Kidney epithelial cell (primary cell): ENCODE measurements at regions not wholly inside any gene's neighbourhood (a gene's known extent, or its start where the extent isn't known, plus 50 kb on each side); places are given as distances from the start of the nearest gene placed in this dataset.
A peak's percentile ranks its signal among the peaks of the same experiment; 100 is the strongest.

Experiments
- DNase-seq: peaks from one replicate; pipeline ENCODE4 v3.0.0-alpha.2; 2010; ENCODE audit warnings: low read depth
- H3K27me3 ChIP-seq: 2 replicates; pipeline ENCODE4 v1.6.0; 2011; ENCODE audit warnings: low read length; ENCODE audit not compliant: control insufficient read depth, insufficient read depth
- H3K36me3 ChIP-seq: 2 replicates; pipeline ENCODE4 v1.5.1; 2011; ENCODE audit warnings: low read length; ENCODE audit not compliant: control insufficient read depth, insufficient read depth
- H3K4me3 ChIP-seq: 2 replicates; pipeline ENCODE4 v1.5.1; 2011; ENCODE audit warnings: low read depth, mild to moderate bottlenecking, control low read depth, low read length
- CTCF ChIP-seq: IDR thresholded peaks from 2 replicates; pipeline ENCODE4 v1.5.1; 2011; ENCODE audit warnings: mild to moderate bottlenecking, moderate library complexity, low read length, control low read depth, inconsistent platforms; ENCODE audit not compliant: insufficient read depth, poor library complexity, severe bottlenecking

- DNase-seq: peak; percentile 57
- Histone ChIP-seq H3K4me3 (no peak overlapping the region), H3K36me3 (peaks cover 1% of the 10 kb centered on the region), H3K27me3 (no peaks in the 10 kb centered on the region)
- TF ChIP-seq CTCF: peak; percentile 36
These were observed 128.7 kb upstream of the ZFHX3 start for GRCh38 chr16:73176577-73177013.

- DNase-seq: no peak
- no peak for TF ChIP-seq CTCF
- no peak overlapping the region for H3K4me3 ChIP-seq
- no peaks in the 10 kb centered on the region for H3K27me3 ChIP-seq
- H3K36me3 ChIP-seq: peaks cover 1% of the 10 kb centered on the region
These were observed 125.2 kb upstream of the ZFHX3 start for GRCh38 chr16:73172973-73173709.

- Histone ChIP-seq H3K27me3 (no peaks in the 10 kb centered on the region), H3K36me3 (peaks cover 1% of the 10 kb centered on the region), H3K4me3 (no peak overlapping the region)
- peak; percentile 40 for TF ChIP-seq CTCF
- no peak for DNase-seq
These were observed 124.5 kb upstream of the ZFHX3 start for GRCh38 chr16:73172241-73172972.

- H3K36me3 ChIP-seq: peaks cover 1% of the 10 kb centered on the region
- TF ChIP-seq CTCF: no peak
These were observed 123.9 kb upstream of the ZFHX3 start for GRCh38 chr16:73171901-73172240.

GRCh38 chr16:73171380-73171779, 123.5 kb upstream of the ZFHX3 start:
- DNase-seq: no peak
- no peak overlapping the region for H3K4me3 ChIP-seq
- no peaks in the 10 kb centered on the region for H3K36me3 ChIP-seq
- no peak for TF ChIP-seq CTCF
- no peaks in the 10 kb centered on the region for H3K27me3 ChIP-seq

More at GRCh38 chr16:73171901-73172240, 123.9 kb upstream of the ZFHX3 start:
- Histone ChIP-seq H3K4me3 (no peak overlapping the region), H3K27me3 (no peaks in the 10 kb centered on the region)
- no peak for DNase-seq
